Mesodermal cell (in vitro differentiated cells): ENCODE measurements at regions not wholly inside any gene's neighbourhood (a gene's known extent, or its start where the extent isn't known, plus 50 kb on each side); places are given as distances from the start of the nearest gene placed in this dataset.
A peak's percentile ranks its signal among the peaks of the same experiment; 100 is the strongest.

ENCODE experiments used
- H3K27ac ChIP-seq: 2 replicates; pipeline ENCODE4 v1.7.0; 2013; ENCODE audit warnings: mild to moderate bottlenecking, low read depth, low read length, moderate library complexity; ENCODE audit not compliant: severe bottlenecking
- H3K36me3 ChIP-seq: 2 replicates; pipeline ENCODE4 v1.7.1; 2013; ENCODE audit warnings: mild to moderate bottlenecking, low read length, moderate library complexity; ENCODE audit not compliant: control insufficient read depth, insufficient read depth
- H3K4me1 ChIP-seq: one replicate; pipeline ENCODE4 v1.7.1; 2013; ENCODE audit warnings: mild to moderate bottlenecking, low read length; ENCODE audit not compliant: insufficient read depth, control insufficient read depth, poor library complexity, severe bottlenecking
- H3K4me3 ChIP-seq: 2 replicates; pipeline ENCODE4 v1.7.0; 2013; ENCODE audit warnings: low read length, control low read depth, mild to moderate bottlenecking; ENCODE audit not compliant: insufficient read depth, poor library complexity, severe bottlenecking; ENCODE audit errors: extremely low read depth
- H3K9me3 ChIP-seq: 2 replicates; pipeline ENCODE4 v1.7.1; 2013; ENCODE audit warnings: mild to moderate bottlenecking, low read length, moderate library complexity; ENCODE audit not compliant: control insufficient read depth
- WGBS, 2 experiments: methylation state at CpG; one replicate each; pipeline ENCODE4 v1.1.5; 2013; ENCODE audit warnings: missing lambda C conversion rate in 2 of 2; ENCODE audit not compliant: insufficient coverage in 2 of 2; 5-methylcytosine and 5-hydroxymethylcytosine counted together

- Histone ChIP-seq H3K36me3 (no peaks in the 10 kb centered on the region), H3K4me3 (no peak overlapping the region), H3K9me3 (no peaks in the 10 kb centered on the region), H3K4me1 (no peaks in the 10 kb centered on the region), H3K27ac (no peak overlapping the region)
- WGBS, 2 experiments = 62 to 63% methylated on average over 3 of the region's 5 CpGs
Measured at GRCh38 chr1:198918920-198919319, 280.1 kb downstream of the PTPRC start.

GRCh38 chr1:198919667-198920398, 281.0 kb downstream of the PTPRC start:
- Histone ChIP-seq H3K27ac (no peak overlapping the region), H3K4me3 (no peak overlapping the region), H3K36me3 (no peaks in the 10 kb centered on the region), H3K9me3 (no peaks in the 10 kb centered on the region), H3K4me1 (no peaks in the 10 kb centered on the region)
- 83 to 100% methylated on average over 2 to 5 of the region's 5 CpGs for WGBS, 2 experiments

DNA sequence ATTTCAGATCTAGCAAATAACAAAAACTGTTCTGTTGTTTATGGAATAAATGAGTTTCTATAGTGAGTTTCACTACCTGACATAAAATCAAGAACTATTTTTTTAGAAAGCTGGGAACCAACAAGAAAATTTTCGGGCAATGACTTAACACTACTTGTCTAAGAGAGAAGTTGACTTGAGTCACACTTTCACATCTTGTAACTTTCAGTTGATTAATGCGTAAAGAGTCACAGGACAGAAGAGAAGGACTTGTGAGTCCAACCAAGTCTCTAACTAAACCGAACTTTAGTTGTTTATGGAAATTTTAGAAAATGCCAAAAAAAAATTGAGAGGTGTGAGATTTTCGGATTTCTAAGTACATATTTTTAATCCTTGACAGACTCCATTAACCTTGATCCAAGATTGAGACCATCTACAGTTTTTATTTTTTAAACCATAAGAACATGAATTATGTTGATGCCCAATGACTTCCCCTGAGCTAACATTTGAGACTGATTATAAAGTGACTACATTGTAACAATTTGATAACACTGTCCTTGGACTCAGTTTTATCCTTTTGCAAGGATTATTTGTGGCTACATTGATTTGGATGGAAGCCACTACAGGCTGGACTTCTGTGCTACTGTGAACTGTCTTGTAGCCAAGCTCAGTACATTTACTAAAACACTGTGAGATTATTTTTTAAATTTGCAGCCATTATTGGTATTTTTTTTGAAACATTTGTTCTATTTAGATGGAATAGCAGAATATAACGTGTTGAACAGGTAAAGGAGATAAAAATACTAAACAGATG, 284.0 kb downstream of the PTPRC start:
- H3K4me1 ChIP-seq = no peaks in the 10 kb centered on the region
- H3K36me3 ChIP-seq = no peaks in the 10 kb centered on the region
- no peak overlapping the region for H3K27ac ChIP-seq
- WGBS, 2 experiments = 100% methylated on average over 2 of the region's 5 CpGs; no CpG with 5 or more reads in 1 of the 2 experiments
- H3K9me3 ChIP-seq = no peaks in the 10 kb centered on the region
- H3K4me3 ChIP-seq = no peak overlapping the region

DNA sequence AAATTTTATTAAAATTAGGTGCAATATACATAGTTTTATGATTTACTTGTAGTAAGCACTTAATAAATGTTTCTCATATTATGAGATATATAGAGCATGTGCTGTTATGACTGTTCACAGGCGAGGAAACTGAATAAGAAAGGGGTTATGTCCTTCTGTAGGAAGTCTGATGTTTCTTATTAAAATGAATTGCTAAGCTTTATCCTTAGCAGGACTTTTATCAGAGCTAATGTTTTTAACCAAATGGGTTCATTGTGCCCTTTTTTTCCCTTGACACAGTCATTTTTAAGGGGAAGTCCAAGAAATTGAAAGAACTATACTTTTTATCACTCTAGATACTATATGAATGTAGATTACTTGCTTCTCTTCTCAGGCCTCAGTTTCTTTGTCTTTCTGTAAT, 285.2 kb downstream of the PTPRC start:
- Histone ChIP-seq H3K4me3 (no peak overlapping the region), H3K27ac (no peak overlapping the region), H3K9me3 (no peaks in the 10 kb centered on the region), H3K4me1 (no peaks in the 10 kb centered on the region), H3K36me3 (no peaks in the 10 kb centered on the region)
- WGBS, 2 experiments = 100% methylated on average over 1 of the region's 1 CpG; no CpG with 5 or more reads in 1 of the 2 experiments

GRCh38 chr1:198925567-198925966, 286.7 kb downstream of the PTPRC start:
- Histone ChIP-seq H3K4me3 (no peak overlapping the region), H3K27ac (no peak overlapping the region), H3K9me3 (no peaks in the 10 kb centered on the region), H3K36me3 (no peaks in the 10 kb centered on the region), H3K4me1 (peaks cover 4% of the 10 kb centered on the region)

- no peak overlapping the region for H3K4me3 ChIP-seq
- no peak overlapping the region for H3K27ac ChIP-seq
- 89% methylated on average over 1 of the region's 3 CpGs; no CpG with 5 or more reads in 1 of the 2 experiments for WGBS, 2 experiments
- H3K36me3 ChIP-seq = no peaks in the 10 kb centered on the region
- H3K4me1 ChIP-seq = peaks cover 4% of the 10 kb centered on the region
- no peaks in the 10 kb centered on the region for H3K9me3 ChIP-seq
Measured at GRCh38 chr1:198927129-198927528, 288.3 kb downstream of the PTPRC start.

- no peak overlapping the region for H3K27ac ChIP-seq
- no peak overlapping the region for H3K4me3 ChIP-seq
- H3K4me1 ChIP-seq = peaks cover 4% of the 10 kb centered on the region
- WGBS, 2 experiments = 88 to 91% methylated on average over 2 to 3 of the region's 4 CpGs
- no peaks in the 10 kb centered on the region for H3K36me3 ChIP-seq
- no peaks in the 10 kb centered on the region for H3K9me3 ChIP-seq
Measured at GRCh38 chr1:198929111-198929604, 290.3 kb downstream of the PTPRC start.

- H3K4me1 ChIP-seq = peaks cover 4% of the 10 kb centered on the region
- 79 to 84% methylated on average over 4 to 6 of the region's 9 CpGs for WGBS, 2 experiments
- H3K4me3 ChIP-seq = no peak overlapping the region
- no peaks in the 10 kb centered on the region for H3K9me3 ChIP-seq
- peak overlapping the region; percentile 11 for H3K27ac ChIP-seq
- no peaks in the 10 kb centered on the region for H3K36me3 ChIP-seq
Measured at GRCh38 chr1:198929961-198930599, 291.2 kb downstream of the PTPRC start.

GRCh38 chr1:198932351-198932991, 293.6 kb downstream of the PTPRC start:
- 83 to 86% methylated on average over 1 to 2 of the region's 6 CpGs for WGBS, 2 experiments
- peaks cover 12% of the 10 kb centered on the region for H3K4me1 ChIP-seq
- no peak overlapping the region for H3K4me3 ChIP-seq
- H3K9me3 ChIP-seq = no peaks in the 10 kb centered on the region
- no peaks in the 10 kb centered on the region for H3K36me3 ChIP-seq
- no peak overlapping the region for H3K27ac ChIP-seq

DNA sequence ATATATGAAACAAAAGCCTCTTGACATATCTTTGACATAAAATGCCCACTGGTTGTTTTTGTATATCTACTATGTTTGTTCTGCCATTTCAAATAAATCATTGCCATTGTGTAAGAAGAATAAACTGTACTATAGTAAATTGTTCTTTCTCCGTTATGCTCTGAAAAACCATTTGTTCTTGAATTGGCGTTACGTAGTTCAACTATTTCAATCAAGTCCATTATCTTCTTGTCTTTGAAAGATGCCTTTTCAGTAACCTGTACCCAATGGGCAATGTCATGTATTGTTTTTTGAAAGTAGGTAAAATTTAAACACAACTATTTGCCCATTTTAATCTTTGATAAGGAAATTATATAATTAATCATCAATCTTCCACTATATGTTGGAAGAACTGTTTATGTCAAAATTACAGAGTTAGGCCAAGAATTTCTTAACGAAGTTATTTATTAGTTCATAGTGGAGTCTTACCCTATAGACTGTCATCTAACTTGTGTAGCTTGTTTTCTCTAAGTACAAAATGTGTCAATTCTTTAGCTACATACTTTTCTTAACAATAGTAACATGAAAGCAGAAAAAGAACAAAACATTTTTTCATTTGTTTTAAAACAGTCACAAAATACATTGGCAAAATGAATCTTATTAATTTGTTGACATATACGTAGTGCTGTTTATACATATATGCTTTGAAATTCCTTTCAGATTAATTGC, 294.8 kb downstream of the PTPRC start:
- H3K27ac ChIP-seq = no peak overlapping the region
- peaks cover 12% of the 10 kb centered on the region for H3K4me1 ChIP-seq
- no peaks in the 10 kb centered on the region for H3K9me3 ChIP-seq
- WGBS, 2 experiments = no CpG with 5 or more reads among the region's 5 CpGs
- no peak overlapping the region for H3K4me3 ChIP-seq
- no peaks in the 10 kb centered on the region for H3K36me3 ChIP-seq
